HG03432 (cell line): ENCODE measurements at regions not wholly inside any gene's neighbourhood (a gene's known extent, or its start where the extent isn't known, plus 50 kb on each side); places are given as distances from the start of the nearest gene placed in this dataset.
A peak's percentile ranks its signal among the peaks of the same experiment; 100 is the strongest.

Experiments
- ATAC-seq: cut with Tn5 transposase; IDR thresholded peaks from one replicate; pipeline ENCODE4 v1.9.1; 2021; ENCODE audit warnings: mild to moderate bottlenecking, moderate library complexity; ENCODE audit not compliant: unreplicated experiment

GRCh38 chr5:8870349-8870958, 675.4 kb downstream of the SEMA5A start:
- no peak for ATAC-seq

GRCh38 chr5:8870959-8871355, 674.9 kb downstream of the SEMA5A start:
- no peak for ATAC-seq

DNA sequence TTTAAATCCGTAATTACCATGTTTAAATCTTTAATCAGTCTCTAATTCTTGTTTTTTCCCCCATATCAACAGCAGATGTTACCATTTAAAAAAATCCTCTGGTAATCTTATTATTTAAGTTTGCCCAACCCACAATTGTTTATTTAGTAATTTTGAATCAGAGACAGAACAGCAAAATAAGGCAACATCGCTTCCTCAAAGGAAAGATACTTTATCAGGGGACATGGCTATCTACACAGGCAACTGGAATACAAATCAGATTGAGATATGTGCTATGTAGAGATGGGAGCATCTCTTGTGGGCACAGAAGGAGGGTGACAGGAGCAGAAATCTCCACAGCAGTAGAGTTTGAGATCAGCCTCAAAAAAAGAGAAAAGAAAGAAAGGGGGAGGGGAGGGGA, 674.4 kb downstream of the SEMA5A start:
- no peak for ATAC-seq

- ATAC-seq, result no peak
These were observed 670.2 kb downstream of the SEMA5A start for GRCh38 chr5:8875722-8876121.

- peak; percentile 97 for ATAC-seq
These were observed 666.6 kb downstream of the SEMA5A start for GRCh38 chr5:8879248-8879647.

GRCh38 chr5:8884029-8884428, 661.8 kb downstream of the SEMA5A start:
- no peak for ATAC-seq

- ATAC-seq, result no peak
These were observed 652.9 kb downstream of the SEMA5A start for GRCh38 chr5:8892926-8893325.

- ATAC-seq, result no peak
These were observed 651.8 kb downstream of the SEMA5A start for GRCh38 chr5:8894031-8894430.

- no peak for ATAC-seq
These were observed 650.8 kb downstream of the SEMA5A start for GRCh38 chr5:8895062-8895461.

GRCh38 chr5:8895599-8895998, 650.3 kb downstream of the SEMA5A start:
- no peak for ATAC-seq

DNA sequence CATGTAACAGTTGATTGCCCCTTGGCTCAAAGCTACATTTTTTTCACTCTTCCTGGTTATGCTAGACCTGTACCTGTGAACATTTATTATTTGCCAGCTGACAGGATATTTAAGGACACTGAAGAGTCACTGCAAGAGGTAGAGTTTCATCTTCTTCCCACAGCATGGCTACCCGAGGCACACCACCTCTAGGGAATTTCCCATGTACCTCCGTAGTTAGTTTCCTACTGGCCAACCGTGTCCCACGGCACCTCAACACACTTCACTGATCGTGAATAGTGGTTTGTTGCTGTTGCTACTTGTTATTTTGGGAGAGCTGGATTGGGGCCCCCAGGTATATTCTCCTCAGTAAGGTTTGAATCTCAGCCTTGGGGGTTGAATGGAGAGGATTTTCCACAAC, 648.6 kb downstream of the SEMA5A start:
- ATAC-seq, result no peak

- no peak for ATAC-seq
These were observed 640.9 kb downstream of the SEMA5A start for GRCh38 chr5:8905021-8905420.

DNA sequence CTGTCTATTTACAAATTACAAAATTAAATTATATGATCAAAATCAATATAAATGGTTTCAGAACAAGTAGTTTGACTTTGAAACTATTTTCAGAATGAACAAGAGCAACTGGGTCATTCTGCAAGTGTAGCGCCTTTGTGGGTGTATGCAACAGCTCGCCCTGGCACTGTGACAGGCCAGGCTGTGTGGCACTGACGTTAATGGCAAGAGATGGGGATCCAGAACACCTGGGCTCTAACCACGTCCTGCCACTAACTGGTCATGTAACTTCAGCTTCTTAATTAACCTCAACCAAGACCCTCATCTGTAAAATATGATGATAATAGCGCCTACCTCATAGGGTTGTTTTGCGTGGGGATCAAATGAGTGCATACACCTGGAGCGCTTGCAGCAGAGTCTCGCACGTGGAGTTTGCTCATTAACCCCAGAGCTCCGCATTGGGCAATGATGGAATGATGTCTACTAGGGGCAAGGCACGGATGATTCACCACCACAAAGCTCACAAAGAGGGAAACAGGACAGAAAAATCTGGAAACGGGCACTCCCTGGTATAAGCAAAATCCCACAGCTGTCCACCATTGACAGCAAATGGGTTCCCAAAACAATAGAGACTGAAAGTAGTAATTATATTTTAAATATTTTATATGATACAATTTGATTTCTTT, 639.4 kb downstream of the SEMA5A start:
- ATAC-seq, result no peak

GRCh38 chr5:8907168-8907868, 638.6 kb downstream of the SEMA5A start:
- ATAC-seq, result no peak

GRCh38 chr5:8908055-8908683, 637.7 kb downstream of the SEMA5A start:
- peak; percentile 79 for ATAC-seq

GRCh38 chr5:8912106-8912505, 633.8 kb downstream of the SEMA5A start:
- ATAC-seq, result no peak

DNA sequence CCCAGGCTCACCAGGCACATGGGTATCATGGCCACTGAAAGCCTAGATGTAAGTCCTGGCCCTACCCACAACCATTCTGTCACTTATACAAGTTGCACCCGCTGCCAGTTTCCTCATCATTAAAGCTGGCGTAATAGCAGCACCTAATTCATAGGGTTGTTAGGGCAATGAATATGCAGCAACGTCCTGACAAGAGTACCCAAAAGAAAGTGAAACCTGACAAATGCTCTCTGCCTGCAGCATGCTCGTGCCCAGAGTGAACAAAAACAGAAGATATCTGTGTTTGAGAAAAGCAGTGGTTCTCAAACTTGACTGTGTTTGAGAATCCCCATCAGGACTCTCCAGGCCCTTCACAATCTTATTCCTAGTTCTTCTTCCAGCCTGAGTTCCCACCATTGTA, 632.4 kb downstream of the SEMA5A start:
- peak; percentile 51 for ATAC-seq

- no peak for ATAC-seq
These were observed 626.8 kb downstream of the SEMA5A start for GRCh38 chr5:8919096-8919495.

GRCh38 chr5:8923526-8923925, 622.3 kb downstream of the SEMA5A start:
- ATAC-seq, result no peak

DNA sequence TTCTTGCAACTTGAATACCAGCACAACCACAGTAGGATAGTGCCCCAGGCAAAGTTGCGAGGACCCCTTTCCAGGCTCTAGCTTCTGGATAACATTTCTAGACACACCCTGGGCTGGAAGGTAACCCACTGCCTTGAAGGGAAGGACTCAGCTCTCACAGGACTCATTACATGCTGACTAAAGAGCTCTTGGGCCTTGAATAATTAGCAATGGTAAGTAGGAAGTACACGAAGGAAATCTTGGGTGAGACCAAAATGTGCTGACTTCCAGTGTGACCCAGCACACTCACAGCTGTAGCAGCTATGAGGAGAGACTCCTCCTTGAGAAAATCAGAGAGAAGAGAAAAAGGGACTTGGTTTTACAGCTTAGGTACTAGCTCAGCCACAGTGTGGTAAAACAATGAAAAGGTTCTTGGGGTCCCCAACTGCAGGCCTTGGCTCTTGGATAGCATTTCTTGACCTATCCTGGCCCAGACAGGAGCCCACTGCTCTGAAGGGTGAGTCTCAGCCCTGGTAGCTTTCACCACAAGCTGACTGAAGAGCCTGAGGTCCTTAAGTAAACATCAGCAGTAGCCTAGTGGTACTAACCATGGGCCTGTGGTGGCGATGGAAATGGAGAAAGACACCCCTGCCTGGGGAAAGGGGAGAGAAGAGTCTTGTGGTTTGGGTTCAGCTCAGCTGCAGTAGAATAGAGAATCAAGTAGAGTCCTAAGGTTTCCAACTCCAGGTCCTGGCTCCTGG, 621.7 kb downstream of the SEMA5A start:
- ATAC-seq, result no peak

GRCh38 chr5:8930021-8930420, 615.9 kb downstream of the SEMA5A start:
- no peak for ATAC-seq
